NCI-H226 (cell line): ENCODE measurements at regions not wholly inside any gene's neighbourhood (a gene's known extent, or its start where the extent isn't known, plus 50 kb on each side); places are given as distances from the start of the nearest gene placed in this dataset.
"Not testable (repeated sequence)": the region's sequence is repeated elsewhere in the genome, so short reads cannot be mapped to it uniquely, and the experiment has no call there.

Source experiments
- DNase-seq: peaks from one replicate; pipeline ENCODE4 v3.0.0-alpha.2; 2015

- not testable (repeated sequence) for DNase-seq
Observed at GRCh38 chr1:120232834-120233660, 56.7 kb upstream of the SEC22B start.

GRCh38 chr1:120229835-120230234 lies 53.5 kb upstream of the SEC22B start:
- DNase-seq, result not testable (repeated sequence)
